ENCODE measurements at regions not wholly inside any gene's neighbourhood (a gene's known extent, or its start where the extent isn't known, plus 50 kb on each side); places are given as distances from the start of the nearest gene placed in this dataset.

- Histone ChIP-seq H3K27ac (ENCODE audit: low read depth, low read length, poor library complexity, severe bottlenecking) (no peak overlapping the region), H3K36me3 (ENCODE audit: insufficient read depth, low read length, poor library complexity, severe bottlenecking) (no peaks in the 10 kb centered on the region), H3K27me3 (replicated peaks; ENCODE audit: insufficient read depth, low read depth, low read length, poor library complexity) (peaks cover 46% of the 10 kb centered on the region), H3K4me1 (ENCODE audit: insufficient read depth, low read length, poor library complexity, severe bottlenecking) (no peaks in the 10 kb centered on the region), H3K9me3 (ENCODE audit: low read depth, low read length, poor library complexity, severe bottlenecking) (no peaks in the 10 kb centered on the region), H3K4me3 (ENCODE audit: low read depth, low read length, poor library complexity, severe bottlenecking) (no peak overlapping the region)
- ChIA-PET POLR2A (ENCODE audit: low non-redundant PET) (no interaction called here), CTCF (no interaction called here)
- no TSS peak for BruUV-seq (replicated peaks)
- intact Hi-C loops (cut with micrococcal nuclease; ENCODE audit: unreplicated experiment) = loop anchor here (10.0 kb wide), 1 partner anchor 51 kb away; no protein-coding TSS in a partner anchor
- no peak for DNase-seq (ENCODE audit: low spot score)
- TF ChIP-seq CTCF (conservative IDR thresholded peaks at IDR 0.05; ENCODE audit: low read depth, low read length) (no peak), EZH2 (IDR thresholded peaks at IDR 0.05; ENCODE audit: borderline replicate concordance, low read depth, low read length, poor library complexity, severe bottlenecking) (no peak)
Observed at GRCh38 chr9:79043916-79044315, 527.8 kb upstream of the TLE4 start.

- H3K36me3 ChIP-seq (ENCODE audit: insufficient read depth, low read length, poor library complexity, severe bottlenecking) = no peaks in the 10 kb centered on the region
- no peaks in the 10 kb centered on the region for H3K4me1 ChIP-seq (ENCODE audit: insufficient read depth, low read length, poor library complexity, severe bottlenecking)
- intact Hi-C loops (cut with micrococcal nuclease; ENCODE audit: unreplicated experiment) = loop anchor here (10.0 kb wide), 1 partner anchor 48 kb away; no protein-coding TSS in a partner anchor
- CTCF ChIA-PET = no interaction called here
- no peaks in the 10 kb centered on the region for H3K9me3 ChIP-seq (ENCODE audit: low read depth, low read length, poor library complexity, severe bottlenecking)
- no TSS peak for BruUV-seq (replicated peaks)
- TF ChIP-seq EZH2 (IDR thresholded peaks at IDR 0.05; ENCODE audit: borderline replicate concordance, low read depth, low read length, poor library complexity, severe bottlenecking) (no peak), CTCF (conservative IDR thresholded peaks at IDR 0.05; ENCODE audit: low read depth, low read length) (no peak)
- POLR2A ChIA-PET (ENCODE audit: low non-redundant PET) = no interaction called here
- no peak overlapping the region for H3K4me3 ChIP-seq (ENCODE audit: low read depth, low read length, poor library complexity, severe bottlenecking)
- peaks cover 33% of the 10 kb centered on the region for H3K27me3 ChIP-seq (replicated peaks; ENCODE audit: insufficient read depth, low read depth, low read length, poor library complexity)
- no peak for DNase-seq (ENCODE audit: low spot score)
- H3K27ac ChIP-seq (ENCODE audit: low read depth, low read length, poor library complexity, severe bottlenecking) = no peak overlapping the region
Observed at GRCh38 chr9:79046401-79046800, 525.4 kb upstream of the TLE4 start.

GRCh38 chr9:79049371-79049770 is 522.4 kb upstream of the TLE4 start:
- CTCF ChIA-PET = no interaction called here
- Histone ChIP-seq H3K4me3 (ENCODE audit: low read depth, low read length, poor library complexity, severe bottlenecking) (no peak overlapping the region), H3K27me3 (replicated peaks; ENCODE audit: insufficient read depth, low read depth, low read length, poor library complexity) (peaks cover 12% of the 10 kb centered on the region), H3K4me1 (ENCODE audit: insufficient read depth, low read length, poor library complexity, severe bottlenecking) (no peaks in the 10 kb centered on the region), H3K27ac (ENCODE audit: low read depth, low read length, poor library complexity, severe bottlenecking) (no peak overlapping the region), H3K9me3 (ENCODE audit: low read depth, low read length, poor library complexity, severe bottlenecking) (no peaks in the 10 kb centered on the region), H3K36me3 (ENCODE audit: insufficient read depth, low read length, poor library complexity, severe bottlenecking) (no peaks in the 10 kb centered on the region)
- POLR2A ChIA-PET (ENCODE audit: low non-redundant PET) = no interaction called here
- intact Hi-C loops (cut with micrococcal nuclease; ENCODE audit: unreplicated experiment) = loop anchor here (10.0 kb wide), 1 partner anchor 45 kb away; no protein-coding TSS in a partner anchor
- TF ChIP-seq CTCF (conservative IDR thresholded peaks at IDR 0.05; ENCODE audit: low read depth, low read length) (no peak), EZH2 (IDR thresholded peaks at IDR 0.05; ENCODE audit: borderline replicate concordance, low read depth, low read length, poor library complexity, severe bottlenecking) (no peak)
- no peak for DNase-seq (ENCODE audit: low spot score)
- no TSS peak for BruUV-seq (replicated peaks)

All from A673 (cell line).